Panc1 (cell line): ENCODE measurements at regions not wholly inside any gene's neighbourhood (a gene's known extent, or its start where the extent isn't known, plus 50 kb on each side); places are given as distances from the start of the nearest gene placed in this dataset.

ENCODE experiments used
- ATAC-seq: fragments of 200-7000 bp; cut with Tn5 transposase; 2 replicates; pipeline ENCODE4 v1.9.1; 2020; ENCODE audit warnings: mild to moderate bottlenecking, moderate library complexity
- BruUV-seq: library from RNA; stranded (reverse); fragments of 400-500 nt; replicated peaks from 2 replicates; lab custom pipeline; 2021; lab: Mats Ljungman, UMichigan
- CTCF ChIA-PET: fragments of 300-600 bp; sonication (Branson Sonifier 250); formaldehyde crosslinking; loops from one replicate; lab custom pipeline; 2022; ENCODE audit warnings: antibody characterized with exemption; lab: Charles Lee
- POLR2A ChIA-PET: fragments of 300-600 bp; sonication (Branson Sonifier 250); formaldehyde crosslinking; loops from one replicate; lab custom pipeline; 2022; ENCODE audit warnings: antibody characterized with exemption; lab: Charles Lee
- DNase-seq: peaks from one replicate; pipeline ENCODE4 v3.0.0-alpha.2; 2010; ENCODE audit warnings: low read depth, low spot score
- H3K27ac ChIP-seq: 2 replicates; pipeline ENCODE4 v1.5.1; 2011; ENCODE audit warnings: mild to moderate bottlenecking, low read length, inconsistent platforms
- H3K27me3 ChIP-seq: fragments of 200-500 bp; sonication (Bioruptor generic); 2 replicates; pipeline ENCODE4 v1.6.0; 2014; ENCODE audit warnings: low read length, inconsistent platforms; ENCODE audit not compliant: control insufficient read depth, insufficient read depth
- H3K36me3 ChIP-seq: fragments of 200-500 bp; sonication (Bioruptor generic); 2 replicates; pipeline ENCODE4 v1.5.1; 2014; ENCODE audit warnings: inconsistent platforms, mild to moderate bottlenecking, low read length, moderate library complexity; ENCODE audit not compliant: control insufficient read depth, insufficient read depth
- H3K4me1 ChIP-seq: 2 replicates; pipeline ENCODE4 v1.5.1; 2011; ENCODE audit warnings: inconsistent platforms, mild to moderate bottlenecking, low read length, moderate library complexity; ENCODE audit not compliant: control insufficient read depth, insufficient read depth
- H3K4me3 ChIP-seq, 2 experiments: 2 replicates each; pipeline ENCODE4 v1.5.1; 2011 to 2012; ENCODE audit warnings: low read depth in 2 of 2, low read length in 2 of 2, mild to moderate bottlenecking in 2 of 2, inconsistent platforms in 1 of 2, moderate library complexity in 1 of 2
- H3K9me3 ChIP-seq: fragments of 200-500 bp; sonication (Bioruptor generic); 2 replicates; pipeline ENCODE4 v1.5.1; 2014; ENCODE audit warnings: low read depth, mild to moderate bottlenecking, inconsistent platforms, low read length, moderate library complexity; ENCODE audit not compliant: control insufficient read depth, insufficient read depth
- CTCF ChIP-seq: fragments of 450-650 bp; IDR thresholded peaks from 2 replicates; pipeline ENCODE4 v1.5.1; 2017; ENCODE audit warnings: mild to moderate bottlenecking
- POLR2AphosphoS5 ChIP-seq: IDR thresholded peaks from 2 replicates; pipeline ENCODE4 v1.6.1; 2012; ENCODE audit warnings: mild to moderate bottlenecking, low read depth, low read length, moderate library complexity
- REST ChIP-seq, 2 experiments: IDR thresholded peaks; 2 replicates each; pipeline ENCODE4 v1.6.1; 2011 to 2012; ENCODE audit warnings: low read depth in 2 of 2, control low read depth in 1 of 2, low read length in 1 of 2, mild to moderate bottlenecking in 1 of 2, moderate library complexity in 1 of 2; ENCODE audit not compliant: insufficient read depth in 1 of 2
- SIN3A ChIP-seq: IDR thresholded peaks from 2 replicates; pipeline ENCODE4 v1.6.1; 2012; ENCODE audit warnings: low read depth, mild to moderate bottlenecking, low read length, moderate library complexity, borderline replicate concordance; ENCODE audit not compliant: insufficient read depth
- TCF7L2 ChIP-seq: IDR thresholded peaks from 2 replicates; pipeline ENCODE4 v1.6.1; 2011; ENCODE audit warnings: mild to moderate bottlenecking, low read depth, low read length, inconsistent platforms
- in situ Hi-C: cut with HindIII; loops from 2 replicates; pipeline ENCODE4 v1.10.0; 2016; ENCODE audit warnings: low sequenced_read_pairs, low pct_unique_long_range_greater_than_20kb
- intact Hi-C: fragments of 100-400 bp; cut with micrococcal nuclease; formaldehyde crosslinking; loops from one replicate; pipeline ENCODE4 v1.10.0; 2022; ENCODE audit not compliant: unreplicated experiment

GRCh38 chr16:11492808-11493530 is 93.8 kb downstream of the LITAF start:
- no peak for ATAC-seq
- no peak for DNase-seq
- Histone ChIP-seq H3K4me1 (peaks cover 30% of the 10 kb centered on the region), H3K27ac (peak overlapping the region; percentile 58; the same call in 1 of the 2 replicates), H3K9me3 (peaks cover 3% of the 10 kb centered on the region; the same call in 1 of the 2 replicates), H3K27me3 (no peaks in the 10 kb centered on the region), H3K4me3 (no peak overlapping the region), H3K36me3 (no peaks in the 10 kb centered on the region)
- POLR2A ChIA-PET, result no interaction called here
- CTCF ChIA-PET, result no interaction called here
- in situ Hi-C loops (no loop called here), intact Hi-C loops (no loop called here)
- no TSS peak for BruUV-seq
- TF ChIP-seq SIN3A (no peak), REST (IDR thresholded peaks at IDR 0.05; ENCODE audit: insufficient read depth in 1 of 2, low read depth in 2 of 2, low read length in 1 of 2) (no peak), POLR2AphosphoS5 (no peak), TCF7L2 (no peak), CTCF (no peak)

- TF ChIP-seq CTCF (no peak), REST (IDR thresholded peaks at IDR 0.05; ENCODE audit: insufficient read depth in 1 of 2, low read depth in 2 of 2, low read length in 1 of 2) (no peak), TCF7L2 (no peak), POLR2AphosphoS5 (no peak), SIN3A (no peak)
- DNase-seq, result no peak
- ChIA-PET POLR2A (no interaction called here), CTCF (no interaction called here)
- in situ Hi-C loops, result no loop called here
- H3K36me3 ChIP-seq, result no peaks in the 10 kb centered on the region
- peak overlapping the region; percentile 58; the same call in 1 of the 2 replicates for H3K27ac ChIP-seq
- H3K9me3 ChIP-seq, result peaks cover 3% of the 10 kb centered on the region; the same call in 1 of the 2 replicates
- BruUV-seq, result no TSS peak
- peaks cover 35% of the 10 kb centered on the region for H3K4me1 ChIP-seq
- H3K27me3 ChIP-seq, result no peaks in the 10 kb centered on the region
- ATAC-seq, result no peak
- H3K4me3 ChIP-seq, result no peak overlapping the region
- intact Hi-C loops, result no loop called here
Measured at GRCh38 chr16:11493531-11493929, 93.2 kb downstream of the LITAF start.
